Uterus (tissue), 1 donor: ENCODE measurements at regions not wholly inside any gene's neighbourhood (a gene's known extent, or its start where the extent isn't known, plus 50 kb on each side); places are given as distances from the start of the nearest gene placed in this dataset. TPM values are rescaled to one million over a fixed set of nuclear protein-coding genes. Genes with fewer than 3 reads are reported as not detected.

ENCODE experiments used
- small RNA-seq: library from RNA; depleted of rRNA; stranded (forward); fragments of <200 nt; gene quantifications from one replicate; pipeline ENCODE3, GENCODE V24; 2016

Small RNA genes in the stretch of these regions (small RNA-seq; reads per million reads assigned to genes)
- gene AC110588.1 (not detected), gene RF00017 (not detected), gene RNA5SP401 (not detected)
